H1 (cell line): ENCODE measurements at regions not wholly inside any gene's neighbourhood (a gene's known extent, or its start where the extent isn't known, plus 50 kb on each side); places are given as distances from the start of the nearest gene placed in this dataset.

ENCODE experiments used
- CTCF ChIA-PET: fragments of 300-600 bp; sonication (Branson Sonifier 250); formaldehyde crosslinking; loops from one replicate; lab custom pipeline; 2021; ENCODE audit not compliant: partially characterized antibody; lab: Charles Lee
- POLR2A ChIA-PET: fragments of 300-600 bp; sonication (Branson Sonifier 250); formaldehyde crosslinking; loops from one replicate; lab custom pipeline; 2021; ENCODE audit warnings: inconsistent platforms; ENCODE audit not compliant: partially characterized antibody; lab: Charles Lee
- DNase-seq, 2 experiments: peaks; one replicate each; pipeline versions ENCODE4 v3.0.0 to v3.0.0-alpha.2; 2010 to 2022; ENCODE audit warnings: low spot score in 2 of 2, low read depth in 1 of 2, mixed read lengths in 1 of 2
- FAIRE-seq: peaks from 2 replicates; lab custom pipeline; 2011; peaks lifted over from hg19 to GRCh38; lab: Jason Lieb, UNC
- H2AFZ ChIP-seq: 2 replicates; pipeline ENCODE4 v1.8.1; 2012; ENCODE audit warnings: low read length, inconsistent platforms
- H2AK5ac ChIP-seq: 2 replicates; pipeline ENCODE4 v1.6.1; 2013; ENCODE audit warnings: low read depth, low read length
- H2BK120ac ChIP-seq: replicated peaks from 2 replicates; pipeline ENCODE3; 2013; ENCODE audit warnings: low read depth, low read length, inconsistent platforms
- H2BK12ac ChIP-seq: 2 replicates; pipeline ENCODE4 v1.6.1; 2013; ENCODE audit warnings: low read depth, low read length
- H2BK15ac ChIP-seq: 2 replicates; pipeline ENCODE4 v1.6.1; 2013; ENCODE audit warnings: low read length
- H2BK20ac ChIP-seq: 2 replicates; pipeline ENCODE4 v1.6.1; 2013; ENCODE audit warnings: low read length
- H2BK5ac ChIP-seq: 2 replicates; pipeline ENCODE4 v1.6.1; 2013; ENCODE audit warnings: low read depth, low read length
- H3K14ac ChIP-seq: 2 replicates; pipeline ENCODE4 v1.6.1; 2013; ENCODE audit warnings: inconsistent platforms; ENCODE audit not compliant: insufficient read length
- H3K18ac ChIP-seq: 2 replicates; pipeline ENCODE4 v1.6.1; 2013; ENCODE audit warnings: low read length; ENCODE audit errors: extremely low read depth
- H3K23ac ChIP-seq: 2 replicates; pipeline ENCODE4 v1.6.1; 2013; ENCODE audit warnings: inconsistent platforms; ENCODE audit not compliant: insufficient read length
- H3K23me2 ChIP-seq: 2 replicates; pipeline ENCODE4 v1.6.1; 2013; ENCODE audit warnings: low read depth, low read length
- H3K27ac ChIP-seq: 2 replicates; pipeline ENCODE4 v1.6.1; 2011; ENCODE audit warnings: low read depth, low read length, inconsistent platforms
- H3K27me3 ChIP-seq, 4 experiments: replicated peaks in 1 of 4; 1 replicate in 1 of 4; 2 replicates in 3 of 4; pipeline versions ENCODE4 v1.6.1 to v1.8.1; 2011 to 2013; ENCODE audit warnings: low read length in 3 of 4, mild to moderate bottlenecking in 3 of 4, inconsistent platforms in 2 of 4, mixed read lengths in 2 of 4, moderate library complexity in 1 of 4; ENCODE audit not compliant: control insufficient read depth in 3 of 4, insufficient read depth in 3 of 4; ENCODE audit errors: extremely low read depth in 1 of 4
- H3K36me3 ChIP-seq, 4 experiments: 2 replicates each; pipeline versions ENCODE4 v1.6.1 to v1.8.1; 2011 to 2013; ENCODE audit warnings: mild to moderate bottlenecking in 4 of 4, low read length in 3 of 4, moderate library complexity in 2 of 4, control low read depth in 1 of 4, inconsistent platforms in 1 of 4; ENCODE audit not compliant: insufficient read depth in 4 of 4, control insufficient read depth in 2 of 4
- H3K4ac ChIP-seq: replicated peaks from 2 replicates; pipeline ENCODE3; 2013; ENCODE audit warnings: low read length, low read depth, mixed read lengths, inconsistent platforms; ENCODE audit not compliant: insufficient read length
- H3K4me1 ChIP-seq, 4 experiments: replicated peaks in 1 of 4; 1 replicate in 1 of 4; 2 replicates in 3 of 4; pipeline versions ENCODE4 v1.6.1 to v1.8.1; 2011 to 2013; ENCODE audit warnings: low read length in 3 of 4, inconsistent platforms in 2 of 4, mixed read lengths in 1 of 4; ENCODE audit not compliant: insufficient read depth in 4 of 4, control insufficient read depth in 3 of 4
- H3K4me2 ChIP-seq, 2 experiments: 2 replicates each; pipeline versions ENCODE4 v1.6.1 to v1.8.1; 2011 to 2013; ENCODE audit warnings: low read depth in 2 of 2, low read length in 2 of 2, control low read depth in 1 of 2, inconsistent platforms in 1 of 2, mild to moderate bottlenecking in 1 of 2; ENCODE audit not compliant: insufficient read depth in 1 of 2
- H3K4me3 ChIP-seq, 4 experiments: fragments of 200-600, 300-600 bp in 1 of 4; sonication (generic), shearing (Covaris generic), sonication (Bioruptor Twin) in 1 of 4; 2 replicates each; pipeline versions ENCODE4 v1.5.1 to v1.8.1; 2011 to 2016; ENCODE audit warnings: low read length in 4 of 4, low read depth in 3 of 4, control low read depth in 2 of 4, inconsistent platforms in 2 of 4, mild to moderate bottlenecking in 2 of 4, mixed read lengths in 1 of 4, moderate library complexity in 1 of 4; ENCODE audit not compliant: insufficient read depth in 2 of 4; ENCODE audit errors: extremely low read depth in 1 of 4
- H3K56ac ChIP-seq: replicated peaks from 2 replicates; pipeline ENCODE3; 2013; ENCODE audit warnings: low read depth, mild to moderate bottlenecking, mixed read lengths, low read length, inconsistent platforms; ENCODE audit not compliant: insufficient read length
- H3K79me1 ChIP-seq: 2 replicates; pipeline ENCODE4 v1.6.1; 2013; ENCODE audit warnings: low read depth, low read length, control low read depth
- H3K79me2 ChIP-seq, 2 experiments: 2 replicates each; pipeline versions ENCODE4 v1.6.1 to v1.8.1; 2012 to 2013; ENCODE audit warnings: low read length in 2 of 2, mild to moderate bottlenecking in 2 of 2, inconsistent platforms in 1 of 2; ENCODE audit not compliant: insufficient read depth in 2 of 2, control insufficient read depth in 1 of 2
- H3K9ac ChIP-seq, 4 experiments: replicated peaks in 1 of 4; 1 replicate in 1 of 4; 2 replicates in 3 of 4; pipeline versions ENCODE4 v1.6.1 to v1.8.1; 2011 to 2013; ENCODE audit warnings: low read depth in 3 of 4, low read length in 3 of 4, control low read depth in 2 of 4, mild to moderate bottlenecking in 2 of 4, moderate library complexity in 2 of 4, inconsistent platforms in 1 of 4; ENCODE audit errors: extremely low read depth in 1 of 4
- H3K9me3 ChIP-seq, 2 experiments: 2 replicates each; pipeline versions ENCODE4 v1.6.1 to v1.8.1; 2012 to 2013; ENCODE audit warnings: mild to moderate bottlenecking in 2 of 2, moderate library complexity in 2 of 2, control low read depth in 1 of 2, inconsistent platforms in 1 of 2, low read depth in 1 of 2, low read length in 1 of 2, mixed read lengths in 1 of 2; ENCODE audit not compliant: insufficient read depth in 2 of 2
- H4K20me1 ChIP-seq, 2 experiments: replicated peaks in 1 of 2; 2 replicates each; pipeline versions ENCODE3 to v1.8.1; 2011 to 2013; ENCODE audit warnings: inconsistent platforms in 2 of 2, low read length in 2 of 2, mild to moderate bottlenecking in 1 of 2; ENCODE audit not compliant: insufficient read depth in 2 of 2, control insufficient read depth in 1 of 2
- H4K5ac ChIP-seq: 2 replicates; pipeline ENCODE4 v1.6.1; 2013; ENCODE audit warnings: low read length, low read depth, mixed read lengths, inconsistent platforms; ENCODE audit not compliant: insufficient read length
- H4K8ac ChIP-seq: 2 replicates; pipeline ENCODE4 v1.8.0; 2013; ENCODE audit warnings: mild to moderate bottlenecking, moderate library complexity, low read length, inconsistent platforms; ENCODE audit not compliant: insufficient read depth; ENCODE audit errors: extremely low read depth
- H4K91ac ChIP-seq: replicated peaks from 2 replicates; pipeline ENCODE3; 2013; ENCODE audit warnings: low read length, mixed read lengths, inconsistent platforms; ENCODE audit not compliant: insufficient read length
- EGR1 ChIP-seq: IDR thresholded peaks from 2 replicates; pipeline ENCODE4 v1.6.1; 2011; ENCODE audit warnings: low read depth, low read length, borderline replicate concordance
- HDAC2 ChIP-seq, 2 experiments: fragments of 300-600 bp in 1 of 2; sonication (generic) in 1 of 2; IDR thresholded peaks; 2 replicates each; pipeline ENCODE4 v1.6.1; 2011 to 2012; ENCODE audit warnings: low read depth in 2 of 2, low read length in 2 of 2, mild to moderate bottlenecking in 2 of 2, moderate library complexity in 2 of 2, borderline replicate concordance in 1 of 2, inconsistent platforms in 1 of 2
- JUND ChIP-seq: IDR thresholded peaks from 2 replicates; pipeline ENCODE4 v1.6.1; 2011; ENCODE audit warnings: mild to moderate bottlenecking, improper control_type of control experiment, low read length
- SP4 ChIP-seq: IDR thresholded peaks from 2 replicates; pipeline ENCODE4 v1.6.1; 2012; ENCODE audit warnings: low read length, inconsistent platforms
- TCF12 ChIP-seq: IDR thresholded peaks from 2 replicates; pipeline ENCODE4 v1.6.1; 2011; ENCODE audit warnings: low read depth, mild to moderate bottlenecking, low read length
- YY1 ChIP-seq: IDR thresholded peaks from 2 replicates; pipeline ENCODE4 v1.6.1; 2011; ENCODE audit warnings: low read depth, mild to moderate bottlenecking, low read length

DNA sequence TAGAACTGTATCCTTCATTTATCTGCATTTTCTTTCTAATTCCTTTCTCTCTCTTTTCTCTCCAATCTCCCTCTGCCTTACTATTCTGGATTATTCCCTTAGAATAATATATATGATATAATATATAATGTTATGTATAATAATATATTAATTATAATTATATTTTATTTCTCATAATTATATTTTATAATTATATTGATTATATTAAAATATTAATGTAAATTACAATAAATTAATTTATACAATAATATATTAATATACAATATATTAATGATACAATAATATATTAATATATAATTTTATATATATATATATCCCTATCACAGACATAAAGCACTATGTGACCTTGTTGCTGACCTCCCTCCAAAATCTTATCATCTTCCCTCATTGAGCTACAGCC, 661.3 kb upstream of the CHORDC1 start:
- no peaks in the 10 kb centered on the region for H4K20me1 ChIP-seq
- no peak overlapping the region for H3K14ac ChIP-seq
- H3K23me2 ChIP-seq: no peaks in the 10 kb centered on the region
- no peak overlapping the region for H3K9ac ChIP-seq
- no peak overlapping the region for H3K4me3 ChIP-seq
- no peaks in the 10 kb centered on the region for H3K79me2 ChIP-seq
- no peak overlapping the region for H3K4ac ChIP-seq
- no peak overlapping the region for H3K18ac ChIP-seq
- FAIRE-seq: no peak
- H2BK5ac ChIP-seq: no peak overlapping the region
- H2BK12ac ChIP-seq: no peak overlapping the region
- no peaks in the 10 kb centered on the region for H3K9me3 ChIP-seq
- H3K36me3 ChIP-seq: no peaks in the 10 kb centered on the region
- POLR2A ChIA-PET: no interaction called here
- H4K5ac ChIP-seq: no peak overlapping the region
- no peak overlapping the region for H2AK5ac ChIP-seq
- H4K8ac ChIP-seq: no peak overlapping the region
- no peak overlapping the region for H2BK120ac ChIP-seq
- H3K27me3 ChIP-seq: no peaks in the 10 kb centered on the region
- H3K4me2 ChIP-seq: no peak overlapping the region
- H3K23ac ChIP-seq: no peak overlapping the region
- H3K27ac ChIP-seq: no peak overlapping the region
- no peaks in the 10 kb centered on the region for H3K4me1 ChIP-seq
- no peak overlapping the region for H2BK20ac ChIP-seq
- CTCF ChIA-PET: no interaction called here
- H2AFZ ChIP-seq: no peak overlapping the region
- H2BK15ac ChIP-seq: no peak overlapping the region
- no peak for DNase-seq
- H4K91ac ChIP-seq: no peak overlapping the region
- no peak overlapping the region for H3K56ac ChIP-seq
- no peaks in the 10 kb centered on the region for H3K79me1 ChIP-seq
- no peak for TF ChIP-seq EGR1
- TF ChIP-seq TCF12: no peak
- TF ChIP-seq JUND: no peak
- TF ChIP-seq YY1: no peak
- TF ChIP-seq HDAC2 (IDR thresholded peaks at IDR 0.05; ENCODE audit: borderline replicate concordance in 1 of 2, low read depth in 2 of 2, low read length in 2 of 2): no peak
- TF ChIP-seq SP4: no peak
